ENCODE measurements at regions not wholly inside any gene's neighbourhood (a gene's known extent, or its start where the extent isn't known, plus 50 kb on each side); places are given as distances from the start of the nearest gene placed in this dataset.

DNA sequence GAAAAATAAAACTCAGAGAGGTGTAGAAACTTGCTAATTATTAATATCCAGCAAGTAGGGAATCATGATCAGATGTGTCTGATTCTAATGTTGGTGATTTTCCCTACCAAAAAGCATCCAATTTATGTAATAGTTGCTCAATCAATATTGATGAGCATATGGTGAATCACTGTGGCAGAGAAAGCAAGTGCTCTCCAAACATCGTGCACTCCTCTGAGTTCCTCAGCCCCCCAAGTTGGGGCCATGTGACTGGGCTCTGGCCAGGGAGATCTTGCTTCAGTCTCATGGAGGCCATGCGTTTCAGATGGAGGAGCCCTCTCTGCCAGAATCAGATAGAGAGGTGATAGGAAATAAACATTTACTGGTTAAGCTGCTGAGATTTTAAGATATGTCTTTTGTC is 133.2 kb upstream of the LY86 start:
- TF ChIP-seq, protein P1, sequence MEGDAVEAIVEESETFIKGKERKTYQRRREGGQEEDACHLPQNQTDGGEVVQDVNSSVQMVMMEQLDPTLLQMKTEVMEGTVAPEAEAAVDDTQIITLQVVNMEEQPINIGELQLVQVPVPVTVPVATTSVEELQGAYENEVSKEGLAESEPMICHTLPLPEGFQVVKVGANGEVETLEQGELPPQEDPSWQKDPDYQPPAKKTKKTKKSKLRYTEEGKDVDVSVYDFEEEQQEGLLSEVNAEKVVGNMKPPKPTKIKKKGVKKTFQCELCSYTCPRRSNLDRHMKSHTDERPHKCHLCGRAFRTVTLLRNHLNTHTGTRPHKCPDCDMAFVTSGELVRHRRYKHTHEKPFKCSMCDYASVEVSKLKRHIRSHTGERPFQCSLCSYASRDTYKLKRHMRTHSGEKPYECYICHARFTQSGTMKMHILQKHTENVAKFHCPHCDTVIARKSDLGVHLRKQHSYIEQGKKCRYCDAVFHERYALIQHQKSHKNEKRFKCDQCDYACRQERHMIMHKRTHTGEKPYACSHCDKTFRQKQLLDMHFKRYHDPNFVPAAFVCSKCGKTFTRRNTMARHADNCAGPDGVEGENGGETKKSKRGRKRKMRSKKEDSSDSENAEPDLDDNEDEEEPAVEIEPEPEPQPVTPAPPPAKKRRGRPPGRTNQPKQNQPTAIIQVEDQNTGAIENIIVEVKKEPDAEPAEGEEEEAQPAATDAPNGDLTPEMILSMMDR (IDR thresholded peaks at IDR 0.05; ENCODE audit: low read depth, low read length), result no peak
- no peak for TF ChIP-seq EZH2phosphoT487 (IDR thresholded peaks at IDR 0.05; ENCODE audit: low read depth)
